Astrocyte (in vitro differentiated cells and primary cell): ENCODE measurements at regions not wholly inside any gene's neighbourhood (a gene's known extent, or its start where the extent isn't known, plus 50 kb on each side); places are given as distances from the start of the nearest gene placed in this dataset.

Experiments used
- DNase-seq: peaks from one replicate; pipeline ENCODE4 v3.0.0-alpha.2; 2010; ENCODE audit warnings: low read depth
- FAIRE-seq: peaks from 2 replicates; lab custom pipeline; 2011; peaks lifted over from hg19 to GRCh38; lab: Jason Lieb, UNC
- H2AFZ ChIP-seq: 2 replicates; pipeline ENCODE4 v1.6.0; 2012; ENCODE audit warnings: low read depth, low read length, inconsistent platforms
- H3K27ac ChIP-seq: 2 replicates; pipeline ENCODE4 v1.5.1; 2011; ENCODE audit warnings: low read depth, low read length, inconsistent platforms
- H3K27me3 ChIP-seq: 2 replicates; pipeline ENCODE4 v1.6.0; 2011; ENCODE audit warnings: low read length, inconsistent platforms; ENCODE audit not compliant: insufficient read depth
- H3K36me3 ChIP-seq: 2 replicates; pipeline ENCODE4 v1.5.1; 2011; ENCODE audit warnings: low read length, inconsistent platforms; ENCODE audit not compliant: insufficient read depth
- H3K4me1 ChIP-seq: 2 replicates; pipeline ENCODE4 v1.5.1; 2011; ENCODE audit warnings: low read length, inconsistent platforms; ENCODE audit not compliant: insufficient read depth
- H3K4me2 ChIP-seq: 2 replicates; pipeline ENCODE4 v1.6.0; 2012; ENCODE audit warnings: low read length, inconsistent platforms
- H3K4me3 ChIP-seq: 2 replicates; pipeline ENCODE4 v1.5.1; 2011; ENCODE audit warnings: low read depth, mild to moderate bottlenecking, low read length, inconsistent platforms; ENCODE audit not compliant: insufficient read depth
- H3K79me2 ChIP-seq: 2 replicates; pipeline ENCODE4 v1.6.0; 2012; ENCODE audit warnings: mild to moderate bottlenecking, low read length, inconsistent platforms; ENCODE audit not compliant: insufficient read depth
- H3K9ac ChIP-seq: 2 replicates; pipeline ENCODE4 v1.6.0; 2012; ENCODE audit warnings: mild to moderate bottlenecking, low read length, inconsistent platforms
- H3K9me3 ChIP-seq: 2 replicates; pipeline ENCODE4 v1.5.1; 2012; ENCODE audit warnings: low read depth, mild to moderate bottlenecking, low read length, inconsistent platforms; ENCODE audit not compliant: insufficient read depth
- H4K20me1 ChIP-seq: 2 replicates; pipeline ENCODE4 v1.6.0; 2012; ENCODE audit warnings: low read length, inconsistent platforms; ENCODE audit not compliant: insufficient read depth
- H3K27ac Mint-ChIP-seq: one replicate; pipeline ENCODE4 v1.8.0; 2021; ENCODE audit warnings: mild to moderate bottlenecking, mixed read lengths; ENCODE audit not compliant: unreplicated experiment
- H3K27me3 Mint-ChIP-seq: one replicate; pipeline ENCODE4 v1.8.0; 2021; ENCODE audit warnings: low read depth, mixed read lengths; ENCODE audit not compliant: unreplicated experiment
- H3K36me3 Mint-ChIP-seq: one replicate; pipeline ENCODE4 v1.8.0; 2021; ENCODE audit warnings: low read depth, mixed read lengths; ENCODE audit not compliant: unreplicated experiment
- H3K4me1 Mint-ChIP-seq: one replicate; pipeline ENCODE4 v1.8.0; 2021; ENCODE audit warnings: low read depth, mixed read lengths; ENCODE audit not compliant: unreplicated experiment
- H3K4me3 Mint-ChIP-seq: one replicate; pipeline ENCODE4 v1.8.0; 2021; ENCODE audit warnings: mild to moderate bottlenecking, moderate library complexity, mixed read lengths; ENCODE audit not compliant: unreplicated experiment
- H3K9me3 Mint-ChIP-seq: one replicate; pipeline ENCODE4 v1.8.0; 2021; ENCODE audit warnings: mild to moderate bottlenecking, mixed read lengths; ENCODE audit not compliant: unreplicated experiment
- EZH2 ChIP-seq: IDR thresholded peaks from 2 replicates; pipeline ENCODE4 v1.6.1; 2012; ENCODE audit warnings: mild to moderate bottlenecking, low read length, inconsistent platforms; ENCODE audit not compliant: insufficient read depth
- TF ChIP-seq, protein P1 (sequence below): IDR thresholded peaks from 2 replicates; pipeline ENCODE4 v1.5.1; 2011; ENCODE audit warnings: low read depth, mild to moderate bottlenecking, inconsistent platforms, low read length, moderate library complexity; ENCODE audit not compliant: insufficient read depth

GRCh38 chr5:62790348-62790747 is 211.7 kb downstream of the LRRC70 start:
- no peaks in the 10 kb centered on the region for H3K36me3 Mint-ChIP-seq
- H3K27me3 Mint-ChIP-seq: no peaks in the 10 kb centered on the region
- TF ChIP-seq, protein P1, sequence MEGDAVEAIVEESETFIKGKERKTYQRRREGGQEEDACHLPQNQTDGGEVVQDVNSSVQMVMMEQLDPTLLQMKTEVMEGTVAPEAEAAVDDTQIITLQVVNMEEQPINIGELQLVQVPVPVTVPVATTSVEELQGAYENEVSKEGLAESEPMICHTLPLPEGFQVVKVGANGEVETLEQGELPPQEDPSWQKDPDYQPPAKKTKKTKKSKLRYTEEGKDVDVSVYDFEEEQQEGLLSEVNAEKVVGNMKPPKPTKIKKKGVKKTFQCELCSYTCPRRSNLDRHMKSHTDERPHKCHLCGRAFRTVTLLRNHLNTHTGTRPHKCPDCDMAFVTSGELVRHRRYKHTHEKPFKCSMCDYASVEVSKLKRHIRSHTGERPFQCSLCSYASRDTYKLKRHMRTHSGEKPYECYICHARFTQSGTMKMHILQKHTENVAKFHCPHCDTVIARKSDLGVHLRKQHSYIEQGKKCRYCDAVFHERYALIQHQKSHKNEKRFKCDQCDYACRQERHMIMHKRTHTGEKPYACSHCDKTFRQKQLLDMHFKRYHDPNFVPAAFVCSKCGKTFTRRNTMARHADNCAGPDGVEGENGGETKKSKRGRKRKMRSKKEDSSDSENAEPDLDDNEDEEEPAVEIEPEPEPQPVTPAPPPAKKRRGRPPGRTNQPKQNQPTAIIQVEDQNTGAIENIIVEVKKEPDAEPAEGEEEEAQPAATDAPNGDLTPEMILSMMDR: no peak
- TF ChIP-seq EZH2: no peak
- no peak for FAIRE-seq
- no peak overlapping the region for H3K27ac ChIP-seq
- no peaks in the 10 kb centered on the region for H3K4me1 ChIP-seq
- no peaks in the 10 kb centered on the region for H4K20me1 ChIP-seq
- H3K9me3 ChIP-seq: no peaks in the 10 kb centered on the region
- no peaks in the 10 kb centered on the region for H3K79me2 ChIP-seq
- no peaks in the 10 kb centered on the region for H3K27me3 ChIP-seq
- no peak for DNase-seq
- no peaks in the 10 kb centered on the region for H3K4me1 Mint-ChIP-seq
- no peak overlapping the region for H3K9ac ChIP-seq
- H3K4me2 ChIP-seq: no peak overlapping the region
- no peak overlapping the region for H3K27ac Mint-ChIP-seq
- no peak overlapping the region for H3K4me3 ChIP-seq
- H3K36me3 ChIP-seq: no peaks in the 10 kb centered on the region
- H3K4me3 Mint-ChIP-seq: no peak overlapping the region
- peaks cover 3% of the 10 kb centered on the region for H3K9me3 Mint-ChIP-seq
- H2AFZ ChIP-seq: no peak overlapping the region

DNA sequence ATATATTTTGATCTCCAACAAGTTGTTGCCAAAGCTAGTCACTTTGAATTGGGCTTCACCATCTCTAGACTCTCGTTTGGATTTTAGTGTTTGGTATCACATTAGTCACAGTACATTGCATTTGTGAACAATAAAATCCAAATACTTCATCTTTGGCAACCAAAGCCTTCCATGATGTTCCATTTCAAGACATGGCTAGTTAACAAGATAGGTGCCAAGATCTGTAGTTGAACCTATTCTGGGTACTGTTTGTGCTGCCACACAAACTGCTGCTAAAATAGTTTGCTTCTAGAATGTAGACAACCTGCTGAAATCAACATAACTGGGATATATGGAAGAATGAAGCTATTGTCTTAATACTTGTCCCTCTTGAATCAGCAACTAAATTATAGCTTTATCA is 207.5 kb downstream of the LRRC70 start:
- Histone ChIP-seq H3K79me2 (no peaks in the 10 kb centered on the region), H3K27ac (no peak overlapping the region), H3K9me3 (no peaks in the 10 kb centered on the region), H3K27me3 (no peaks in the 10 kb centered on the region), H3K4me1 (no peaks in the 10 kb centered on the region), H3K4me3 (no peak overlapping the region), H4K20me1 (no peaks in the 10 kb centered on the region), H3K9ac (no peak overlapping the region), H3K4me2 (no peak overlapping the region), H3K36me3 (no peaks in the 10 kb centered on the region), H2AFZ (no peak overlapping the region)
- FAIRE-seq: no peak
- H3K9me3 Mint-ChIP-seq: peaks cover 6% of the 10 kb centered on the region
- H3K27me3 Mint-ChIP-seq: no peaks in the 10 kb centered on the region
- H3K4me1 Mint-ChIP-seq: no peaks in the 10 kb centered on the region
- DNase-seq: no peak
- H3K4me3 Mint-ChIP-seq: no peak overlapping the region
- no peak overlapping the region for H3K27ac Mint-ChIP-seq
- no peaks in the 10 kb centered on the region for H3K36me3 Mint-ChIP-seq
- TF ChIP-seq EZH2: no peak
- TF ChIP-seq, protein P1: no peak

DNA sequence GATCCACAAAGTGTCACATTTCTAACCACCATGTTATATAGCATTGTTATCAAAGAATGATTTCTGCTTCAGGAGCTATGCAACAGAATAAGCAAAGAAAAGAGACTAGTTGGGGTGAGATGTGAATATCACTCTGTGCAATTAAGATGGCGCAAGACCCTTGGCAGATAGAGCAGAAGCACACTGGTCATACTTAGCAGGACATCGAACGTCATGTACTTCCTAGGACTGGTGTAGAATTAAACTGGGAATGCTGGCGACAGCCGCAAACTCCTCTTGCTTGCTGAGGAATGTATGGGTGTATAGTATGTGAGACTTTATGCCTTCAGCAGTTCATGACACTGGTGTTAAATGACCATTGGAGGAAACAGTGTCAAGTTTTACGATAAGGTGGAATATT is 207.0 kb downstream of the LRRC70 start:
- Histone ChIP-seq H3K27ac (no peak overlapping the region), H2AFZ (no peak overlapping the region), H3K36me3 (no peaks in the 10 kb centered on the region), H3K79me2 (no peaks in the 10 kb centered on the region), H3K4me1 (no peaks in the 10 kb centered on the region), H3K4me3 (no peak overlapping the region), H4K20me1 (no peaks in the 10 kb centered on the region), H3K9me3 (no peaks in the 10 kb centered on the region), H3K9ac (no peak overlapping the region), H3K27me3 (no peaks in the 10 kb centered on the region), H3K4me2 (no peak overlapping the region)
- Mint-ChIP-seq H3K4me1 (no peaks in the 10 kb centered on the region), H3K4me3 (no peak overlapping the region), H3K36me3 (no peaks in the 10 kb centered on the region), H3K9me3 (peaks cover 6% of the 10 kb centered on the region), H3K27ac (no peak overlapping the region), H3K27me3 (no peaks in the 10 kb centered on the region)
- FAIRE-seq (no peak), DNase-seq (no peak)
- no peak for TF ChIP-seq EZH2
- TF ChIP-seq, protein P1: no peak
